ENCODE measurements at regions not wholly inside any gene's neighbourhood (a gene's known extent, or its start where the extent isn't known, plus 50 kb on each side); places are given as distances from the start of the nearest gene placed in this dataset.

DNA sequence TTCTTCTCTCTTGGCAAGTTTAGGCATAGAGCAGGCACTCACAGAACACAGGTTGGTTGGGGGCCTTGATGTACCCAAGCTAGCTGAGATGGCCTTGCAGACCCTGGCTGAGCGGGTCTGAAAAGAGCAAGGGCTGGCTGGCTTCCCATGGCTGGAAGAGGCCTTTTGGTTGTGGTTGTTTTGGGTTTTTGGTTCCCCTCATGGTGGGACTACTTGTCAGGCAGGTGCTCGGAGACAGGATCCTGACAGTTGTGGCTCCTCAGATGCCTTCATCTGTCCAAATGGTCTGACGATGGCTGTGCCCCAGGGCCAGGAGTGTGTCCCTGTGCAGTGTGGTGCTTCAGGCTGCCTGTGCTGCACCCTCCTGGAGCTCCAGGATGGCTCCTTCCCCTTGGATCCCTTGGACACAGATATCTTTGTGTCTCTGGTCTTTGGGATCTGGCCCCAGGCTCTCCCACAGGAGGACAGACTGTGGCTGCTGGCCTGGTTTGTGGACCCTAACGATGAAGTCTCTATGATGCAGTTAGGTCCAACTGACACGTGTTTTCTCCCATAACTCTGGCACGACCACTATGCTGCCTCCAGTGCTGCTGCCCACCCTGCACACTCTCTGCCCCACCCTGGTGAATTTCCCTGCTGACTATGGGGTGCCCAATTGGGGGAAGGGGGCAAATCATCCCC is 321.5 kb upstream of the ZNF32 start:
- Histone ChIP-seq H3K27ac (ENCODE audit: insufficient read depth, low read length, poor library complexity, severe bottlenecking) (no peak overlapping the region), H3K9me3 (ENCODE audit: control insufficient read depth in 2 of 2, low read length in 2 of 2) (no peaks in the 10 kb centered on the region), H3K4me1 (ENCODE audit: control insufficient read depth, insufficient read depth, low read length, poor library complexity, severe bottlenecking) (no peaks in the 10 kb centered on the region), H3K4me3 (ENCODE audit: low read depth, low read length) (no peak overlapping the region), H3K27me3 (ENCODE audit: control insufficient read depth, insufficient read depth, low read length) (peaks cover under 1% of the 10 kb centered on the region), H3K36me3 (ENCODE audit: control insufficient read depth, insufficient read depth, low read length) (no peaks in the 10 kb centered on the region)
- Mint-ChIP-seq H3K9me3 (peaks cover 0 to 2% (median 0%) of the 10 kb centered on the region in 7 donors), H3K27me3 (no peaks in the 10 kb centered on the region), H3K4me1 (peaks cover 0 to 3% (median 0%) of the 10 kb centered on the region in 4 donors), H3K27ac (no peak overlapping the region), H3K36me3 (no peaks in the 10 kb centered on the region), H3K4me3 (no peak overlapping the region)
- DNase-seq (no peak), ATAC-seq (ENCODE audit: low read depth in 2 of 2) (no peak)

DNA sequence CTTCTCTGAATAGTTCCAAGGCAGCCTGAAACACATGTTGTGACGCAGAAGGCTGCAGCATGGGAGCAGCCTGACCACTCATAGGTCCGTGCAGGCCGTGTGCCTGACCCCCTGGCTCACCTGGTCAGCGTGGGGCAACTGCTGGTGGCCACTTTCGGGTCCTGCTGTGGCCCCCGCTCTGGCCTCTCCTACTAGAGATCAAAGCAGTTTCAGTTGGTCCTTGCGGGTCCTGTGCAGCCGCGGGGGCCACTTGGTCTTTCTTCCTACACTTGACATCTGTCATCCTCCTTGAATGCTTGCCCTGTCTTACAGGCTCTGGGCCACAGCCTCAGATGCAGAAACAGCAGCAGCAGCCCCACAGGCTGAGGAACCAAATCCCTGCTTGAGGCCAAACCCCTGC is 320.8 kb upstream of the ZNF32 start:
- no peak overlapping the region for H3K27ac ChIP-seq (ENCODE audit: insufficient read depth, low read length, poor library complexity, severe bottlenecking)
- ATAC-seq (ENCODE audit: low read depth in 2 of 2) (no peak), DNase-seq (no peak)
- Mint-ChIP-seq H3K36me3 (no peaks in the 10 kb centered on the region), H3K27ac (peak overlapping the region in 1 of 3 donors; percentile 87), H3K4me1 (peaks cover 0 to 3% (median 0%) of the 10 kb centered on the region in 4 donors), H3K4me3 (no peak overlapping the region), H3K27me3 (no peaks in the 10 kb centered on the region), H3K9me3 (peaks cover 0 to 2% (median 0%) of the 10 kb centered on the region in 7 donors)
- no peaks in the 10 kb centered on the region for H3K4me1 ChIP-seq (ENCODE audit: control insufficient read depth, insufficient read depth, low read length, poor library complexity, severe bottlenecking)
- peaks cover 1% of the 10 kb centered on the region for H3K27me3 ChIP-seq (ENCODE audit: control insufficient read depth, insufficient read depth, low read length)
- H3K4me3 ChIP-seq (ENCODE audit: low read depth, low read length): no peak overlapping the region
- no peaks in the 10 kb centered on the region for H3K36me3 ChIP-seq (ENCODE audit: control insufficient read depth, insufficient read depth, low read length)
- H3K9me3 ChIP-seq (ENCODE audit: control insufficient read depth in 2 of 2, low read length in 2 of 2): no peaks in the 10 kb centered on the region

DNA sequence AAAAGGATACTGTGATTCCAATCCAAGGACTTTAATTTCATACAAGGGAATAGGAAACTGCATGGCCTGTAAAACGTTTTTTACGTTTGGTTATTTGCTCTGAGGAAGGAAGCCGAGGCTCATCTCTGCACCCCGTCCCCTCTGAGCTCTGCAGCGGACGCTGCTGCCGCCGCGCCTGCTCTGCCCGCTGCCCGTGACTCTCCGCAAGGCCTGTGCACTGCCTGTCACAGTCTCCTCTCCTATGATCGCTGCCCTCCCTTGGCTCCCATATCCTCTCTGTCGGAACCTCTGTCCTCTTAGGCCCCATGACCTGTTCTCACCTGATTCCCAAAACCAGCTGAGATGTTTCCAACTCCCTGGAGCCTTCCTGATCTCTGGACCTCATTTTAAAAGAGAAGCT is 320.3 kb upstream of the ZNF32 start:
- Mint-ChIP-seq H3K36me3 (no peaks in the 10 kb centered on the region), H3K27ac (no peak overlapping the region), H3K27me3 (no peaks in the 10 kb centered on the region)

DNA sequence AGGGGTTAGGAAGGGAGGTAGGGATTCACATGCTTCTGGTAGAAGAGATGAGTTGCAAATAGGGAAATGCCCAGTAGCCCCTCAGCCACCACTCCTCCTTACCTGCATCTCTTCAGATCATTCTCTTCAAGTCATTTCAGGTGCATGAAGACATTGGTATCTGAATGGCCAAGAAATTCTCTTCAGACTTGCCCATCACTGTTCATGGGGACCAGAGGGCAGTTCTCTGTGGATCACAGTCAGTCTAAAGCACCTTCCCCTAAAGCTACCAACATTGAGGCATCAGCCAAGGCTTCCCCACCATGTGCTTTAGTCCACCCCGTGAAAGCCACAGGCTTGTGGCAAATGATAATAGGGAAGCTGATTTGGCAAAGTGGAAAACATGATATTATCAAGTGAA is 319.4 kb upstream of the ZNF32 start:
- H3K4me3 ChIP-seq (ENCODE audit: low read depth, low read length): no peak overlapping the region
- ATAC-seq (ENCODE audit: low read depth in 2 of 2) (no peak), DNase-seq (no peak)
- no peaks in the 10 kb centered on the region for H3K36me3 ChIP-seq (ENCODE audit: control insufficient read depth, insufficient read depth, low read length)
- Mint-ChIP-seq H3K4me1 (peaks cover 0 to 3% (median 0%) of the 10 kb centered on the region in 4 donors), H3K36me3 (no peaks in the 10 kb centered on the region), H3K9me3 (peaks cover 0 to 2% (median 0%) of the 10 kb centered on the region in 7 donors), H3K4me3 (no peak overlapping the region), H3K27me3 (no peaks in the 10 kb centered on the region), H3K27ac (no peak overlapping the region)
- no peak overlapping the region for H3K27ac ChIP-seq (ENCODE audit: insufficient read depth, low read length, poor library complexity, severe bottlenecking)
- peaks cover 1% of the 10 kb centered on the region for H3K27me3 ChIP-seq (ENCODE audit: control insufficient read depth, insufficient read depth, low read length)
- no peaks in the 10 kb centered on the region for H3K4me1 ChIP-seq (ENCODE audit: control insufficient read depth, insufficient read depth, low read length, poor library complexity, severe bottlenecking)
- H3K9me3 ChIP-seq (ENCODE audit: control insufficient read depth in 2 of 2, low read length in 2 of 2): no peaks in the 10 kb centered on the region

More for the DNA sequence above, 320.3 kb upstream of the ZNF32 start:
- H3K27ac ChIP-seq (ENCODE audit: insufficient read depth, low read length, poor library complexity, severe bottlenecking): no peak overlapping the region
- H3K4me3 Mint-ChIP-seq: no peak overlapping the region
- peaks cover 0 to 2% (median 0%) of the 10 kb centered on the region in 7 donors for H3K9me3 Mint-ChIP-seq
- H3K36me3 ChIP-seq (ENCODE audit: control insufficient read depth, insufficient read depth, low read length): no peaks in the 10 kb centered on the region
- no peaks in the 10 kb centered on the region for H3K4me1 ChIP-seq (ENCODE audit: control insufficient read depth, insufficient read depth, low read length, poor library complexity, severe bottlenecking)
- no peak overlapping the region for H3K4me3 ChIP-seq (ENCODE audit: low read depth, low read length)
- H3K27me3 ChIP-seq (ENCODE audit: control insufficient read depth, insufficient read depth, low read length): peaks cover 1% of the 10 kb centered on the region
- H3K4me1 Mint-ChIP-seq: peaks cover 0 to 3% (median 0%) of the 10 kb centered on the region in 4 donors
- ATAC-seq (ENCODE audit: low read depth in 2 of 2): no peak
- no peaks in the 10 kb centered on the region for H3K9me3 ChIP-seq (ENCODE audit: control insufficient read depth in 2 of 2, low read length in 2 of 2)
- DNase-seq: no peak

DNA sequence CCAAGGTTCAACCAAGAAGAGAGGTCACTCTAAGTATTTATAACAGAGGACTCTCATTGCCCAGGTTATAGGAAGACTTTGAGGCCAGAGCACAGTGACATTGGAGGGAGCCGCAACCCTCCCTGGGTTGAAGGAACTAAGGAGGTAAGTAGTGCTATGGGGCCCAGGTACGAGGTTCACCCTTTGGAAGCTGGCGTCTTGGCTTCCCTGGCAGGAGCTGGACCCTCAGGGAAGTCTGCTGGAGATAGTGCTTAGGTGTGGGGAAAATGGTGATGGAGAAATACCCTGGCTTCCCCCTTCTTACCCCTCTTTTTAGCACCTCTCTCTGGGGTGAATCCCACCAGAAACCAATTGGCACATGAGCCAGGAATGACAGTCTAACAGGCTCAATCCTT is 317.9 kb upstream of the ZNF32 start:
- no peaks in the 10 kb centered on the region for H3K36me3 Mint-ChIP-seq
- H3K27me3 Mint-ChIP-seq: no peaks in the 10 kb centered on the region
- no peaks in the 10 kb centered on the region for H3K9me3 ChIP-seq (ENCODE audit: control insufficient read depth in 2 of 2, low read length in 2 of 2)

DNA sequence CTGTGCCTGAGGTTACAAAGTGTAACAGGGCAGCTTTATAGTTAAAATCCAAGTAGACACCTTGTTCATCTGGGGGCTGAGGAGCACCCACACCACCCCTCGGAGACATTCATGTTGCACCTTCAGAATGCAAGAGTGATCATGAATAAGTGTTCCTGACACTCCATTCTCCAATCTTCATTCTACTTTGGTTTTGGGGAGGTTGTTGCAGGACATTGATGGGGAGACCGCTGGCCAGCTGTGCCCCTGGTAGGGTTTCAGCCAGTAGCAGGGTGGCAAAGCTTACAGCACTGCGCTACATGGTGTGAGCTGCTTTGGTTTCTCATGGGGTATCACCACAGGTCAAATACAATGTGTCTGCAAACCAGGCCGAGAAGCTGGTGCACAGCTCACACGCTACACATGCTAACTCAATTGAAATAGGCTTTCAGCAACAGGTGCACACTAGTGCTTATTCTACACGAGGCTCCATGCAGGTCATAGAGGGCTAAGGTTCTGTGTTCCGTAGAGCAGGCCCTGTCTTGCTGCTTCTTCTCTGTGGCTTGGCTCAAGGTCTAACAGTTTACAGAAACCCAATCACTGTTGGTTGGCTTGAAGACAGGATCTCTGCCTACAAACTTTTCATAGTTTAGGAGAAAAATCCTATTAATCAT is 317.4 kb upstream of the ZNF32 start:
- H3K27me3 Mint-ChIP-seq: no peaks in the 10 kb centered on the region
- H3K36me3 Mint-ChIP-seq: no peaks in the 10 kb centered on the region
- DNase-seq (no peak), ATAC-seq (ENCODE audit: low read depth in 2 of 2) (no peak)
- peaks cover 0 to 3% (median 0%) of the 10 kb centered on the region in 4 donors for H3K4me1 Mint-ChIP-seq
- Histone ChIP-seq H3K4me1 (ENCODE audit: control insufficient read depth, insufficient read depth, low read length, poor library complexity, severe bottlenecking) (no peaks in the 10 kb centered on the region), H3K4me3 (ENCODE audit: low read depth, low read length) (no peak overlapping the region), H3K27ac (ENCODE audit: insufficient read depth, low read length, poor library complexity, severe bottlenecking) (no peak overlapping the region), H3K36me3 (ENCODE audit: control insufficient read depth, insufficient read depth, low read length) (no peaks in the 10 kb centered on the region), H3K27me3 (ENCODE audit: control insufficient read depth, insufficient read depth, low read length) (peaks cover 1% of the 10 kb centered on the region), H3K9me3 (ENCODE audit: control insufficient read depth in 2 of 2, low read length in 2 of 2) (no peaks in the 10 kb centered on the region)
- peaks cover 0 to 1% (median 0%) of the 10 kb centered on the region in 7 donors for H3K9me3 Mint-ChIP-seq
- no peak overlapping the region for H3K27ac Mint-ChIP-seq
- no peak overlapping the region for H3K4me3 Mint-ChIP-seq

More for the DNA sequence above, 317.9 kb upstream of the ZNF32 start:
- Histone ChIP-seq H3K4me3 (ENCODE audit: low read depth, low read length) (no peak overlapping the region), H3K36me3 (ENCODE audit: control insufficient read depth, insufficient read depth, low read length) (no peaks in the 10 kb centered on the region), H3K27me3 (ENCODE audit: control insufficient read depth, insufficient read depth, low read length) (peaks cover 1% of the 10 kb centered on the region), H3K27ac (ENCODE audit: insufficient read depth, low read length, poor library complexity, severe bottlenecking) (no peak overlapping the region), H3K4me1 (ENCODE audit: control insufficient read depth, insufficient read depth, low read length, poor library complexity, severe bottlenecking) (no peaks in the 10 kb centered on the region)
- no peak for DNase-seq
- peaks cover 0 to 2% (median 0%) of the 10 kb centered on the region in 7 donors for H3K9me3 Mint-ChIP-seq
- no peak overlapping the region for H3K27ac Mint-ChIP-seq
- ATAC-seq (ENCODE audit: low read depth in 2 of 2): no peak
- peaks cover 0 to 3% (median 0%) of the 10 kb centered on the region in 4 donors for H3K4me1 Mint-ChIP-seq
- no peak overlapping the region for H3K4me3 Mint-ChIP-seq

DNA sequence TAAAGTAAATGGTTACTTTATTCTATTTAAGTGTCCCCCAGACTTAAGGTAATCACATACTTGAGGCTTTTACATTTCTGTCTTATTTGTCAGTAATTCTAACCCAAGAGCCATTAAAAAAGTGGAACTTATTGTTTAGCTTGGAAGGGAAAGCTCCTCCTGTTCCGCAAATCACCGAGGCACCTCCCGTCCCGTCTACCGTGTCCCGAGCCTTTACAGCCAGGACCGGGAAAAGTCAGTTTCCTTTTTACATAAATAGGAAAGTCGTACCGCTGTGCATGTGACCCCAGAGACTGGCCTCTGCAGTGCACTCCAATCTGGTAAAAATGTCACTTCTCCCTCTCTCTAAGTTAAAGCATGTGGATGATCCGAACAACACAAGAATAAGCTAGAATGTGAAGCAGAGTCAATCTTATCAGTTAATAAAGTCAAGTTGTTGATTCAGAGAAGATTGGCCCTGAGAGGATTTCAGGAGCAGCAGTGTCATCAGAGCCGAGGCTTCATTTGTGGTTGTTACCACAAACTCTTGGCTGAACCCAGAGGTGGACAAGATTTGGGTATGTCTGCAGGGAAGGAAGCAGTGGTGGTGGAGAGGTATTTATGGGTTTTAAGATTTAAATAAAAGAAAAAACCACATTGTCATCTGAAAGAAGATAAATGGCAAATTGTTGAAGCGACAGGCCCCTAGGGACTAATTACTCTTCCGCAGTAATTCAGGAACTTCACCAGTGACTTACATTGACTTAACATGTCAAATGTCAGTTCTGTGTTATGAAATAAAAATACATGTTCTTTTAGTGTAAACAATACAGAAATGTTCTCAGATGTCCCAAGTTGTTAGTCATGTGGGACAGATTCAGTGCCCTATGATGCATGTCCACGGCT is 316.6 kb upstream of the ZNF32 start:
- Histone ChIP-seq H3K4me3 (ENCODE audit: low read depth, low read length) (no peak overlapping the region), H3K36me3 (ENCODE audit: control insufficient read depth, insufficient read depth, low read length) (no peaks in the 10 kb centered on the region), H3K4me1 (ENCODE audit: control insufficient read depth, insufficient read depth, low read length, poor library complexity, severe bottlenecking) (no peaks in the 10 kb centered on the region), H3K27me3 (ENCODE audit: control insufficient read depth, insufficient read depth, low read length) (peaks cover 1% of the 10 kb centered on the region), H3K9me3 (ENCODE audit: control insufficient read depth in 2 of 2, low read length in 2 of 2) (no peaks in the 10 kb centered on the region), H3K27ac (ENCODE audit: insufficient read depth, low read length, poor library complexity, severe bottlenecking) (no peak overlapping the region)
- Mint-ChIP-seq H3K9me3 (peaks cover 0 to 1% (median 0%) of the 10 kb centered on the region in 7 donors), H3K27ac (no peak overlapping the region), H3K36me3 (no peaks in the 10 kb centered on the region), H3K4me1 (peaks cover 0 to 3% (median 0%) of the 10 kb centered on the region in 4 donors), H3K27me3 (no peaks in the 10 kb centered on the region), H3K4me3 (no peak overlapping the region)
- DNase-seq (no peak), ATAC-seq (ENCODE audit: low read depth in 2 of 2) (no peak)
